Suprapubic skin (tissue), 3 donors: ENCODE measurements at regions not wholly inside any gene's neighbourhood (a gene's known extent, or its start where the extent isn't known, plus 50 kb on each side); places are given as distances from the start of the nearest gene placed in this dataset.

ENCODE experiments used
- CTCF ChIP-seq, 2 donors: fragments of 200-600 bp in 1 of 2; fragments of 450-650 bp in 1 of 2; sonication (generic) in 1 of 2; IDR thresholded peaks; one replicate each; pipeline ENCODE4 v1.5.1; 2016 to 2019; ENCODE audit warnings: antibody characterized with exemption in 2 of 2, mild to moderate bottlenecking in 1 of 2, moderate library complexity in 1 of 2
- POLR2A ChIP-seq, 2 donors: fragments of 450-650 bp; IDR thresholded peaks; one replicate each; pipeline ENCODE4 v1.6.1; 2017; ENCODE audit warnings: antibody characterized with exemption in 2 of 2, mild to moderate bottlenecking in 2 of 2, moderate library complexity in 2 of 2

- no peak for TF ChIP-seq CTCF (IDR thresholded peaks at IDR 0.05)
- no peak for TF ChIP-seq POLR2A (IDR thresholded peaks at IDR 0.05)
Measured at GRCh38 chr4:103359900-103360299, 161.8 kb upstream of the CENPE start.
